Erythroblast (primary cell): ENCODE measurements at regions not wholly inside any gene's neighbourhood (a gene's known extent, or its start where the extent isn't known, plus 50 kb on each side); places are given as distances from the start of the nearest gene placed in this dataset.

Experiments used
- GATA1 ChIP-seq: IDR thresholded peaks from 2 replicates; pipeline ENCODE4 v1.6.1; 2011; ENCODE audit warnings: low read depth, mild to moderate bottlenecking, control low read depth, low read length, moderate library complexity
- POLR2A ChIP-seq: IDR thresholded peaks from 2 replicates; pipeline ENCODE4 v1.6.1; 2011; ENCODE audit warnings: mild to moderate bottlenecking, low read length

- TF ChIP-seq POLR2A: no peak
- no peak for TF ChIP-seq GATA1
Observed at GRCh38 chrX:8067754-8068462, 103.2 kb downstream of the VCX2 start.
